IMR-90 (cell line): ENCODE measurements at regions not wholly inside any gene's neighbourhood (a gene's known extent, or its start where the extent isn't known, plus 50 kb on each side); places are given as distances from the start of the nearest gene placed in this dataset.

Experiments used
- CTCF ChIP-seq: conservative IDR thresholded peaks from 2 replicates; pipeline ENCODE4 v1.5.1; 2012; ENCODE audit warnings: mild to moderate bottlenecking, low read depth, low read length, improper control_type of control experiment
- FOS ChIP-seq: fragments of 150-350 bp; IDR thresholded peaks from 2 replicates; pipeline ENCODE4 v1.6.1; 2016; ENCODE audit warnings: low read depth, low read length
- MXI1 ChIP-seq: IDR thresholded peaks from 2 replicates; pipeline ENCODE4 v1.6.1; 2012; ENCODE audit warnings: low read depth, mild to moderate bottlenecking, low read length, moderate library complexity, borderline replicate concordance
- NFE2L2 ChIP-seq: fragments of 150-350 bp; IDR thresholded peaks from 2 replicates; pipeline ENCODE4 v1.6.1; 2016; ENCODE audit warnings: low read depth, mild to moderate bottlenecking, low read length
- POLR2A ChIP-seq: IDR thresholded peaks from 2 replicates; pipeline ENCODE4 v1.6.1; 2012; ENCODE audit warnings: mild to moderate bottlenecking, low read depth, low read length
- RAD21 ChIP-seq: IDR thresholded peaks from 2 replicates; pipeline ENCODE4 v1.6.1; 2012; ENCODE audit warnings: low read length, improper control_type of control experiment
- USF2 ChIP-seq: fragments of 150-350 bp; IDR thresholded peaks from 2 replicates; pipeline ENCODE4 v1.6.1; 2017; ENCODE audit warnings: mild to moderate bottlenecking, antibody characterized with exemption, low read length, low read depth

- TF ChIP-seq RAD21 (no peak), FOS (no peak), MXI1 (no peak), CTCF (no peak), POLR2A (no peak), USF2 (no peak), NFE2L2 (no peak)
Observed at GRCh38 chr3:107894998-107895397, 195.8 kb downstream of the CD47 start.
